HEK293 (cell line): ENCODE measurements at regions not wholly inside any gene's neighbourhood (a gene's known extent, or its start where the extent isn't known, plus 50 kb on each side); places are given as distances from the start of the nearest gene placed in this dataset.

Source experiments
- CTCF ChIA-PET: fragments of 350-600 bp; formaldehyde crosslinking; extraction: SDS; loops from one replicate; lab custom pipeline; 2021; ENCODE audit warnings: antibody characterized with exemption; lab: Yijun Ruan, JAX
- POLR2A ChIA-PET: fragments of 300-600 bp; formaldehyde crosslinking; extraction: SDS; loops from one replicate; lab custom pipeline; 2020; ENCODE audit warnings: antibody characterized with exemption, inconsistent platforms; lab: Yijun Ruan, JAX
- H3K27ac ChIP-seq: fragments of 200-500 bp; sonication (Bioruptor generic); 2 replicates; pipeline ENCODE4 v1.5.1; 2014; ENCODE audit warnings: low read depth, low read length, control low read depth, inconsistent platforms; ENCODE audit errors: extremely low read depth
- H3K36me3 ChIP-seq, 2 experiments: fragments of 200-500 bp in 1 of 2; sonication (Bioruptor generic) in 1 of 2; 1 replicate in 1 of 2; 2 replicates in 1 of 2; pipeline ENCODE4 v1.5.1; 2014 to 2017; ENCODE audit warnings: inconsistent platforms in 2 of 2, low read length in 2 of 2; ENCODE audit not compliant: control insufficient read depth in 2 of 2, insufficient read depth in 1 of 2
- H3K4me1 ChIP-seq: fragments of 200-500 bp; sonication (Bioruptor generic); 2 replicates; pipeline ENCODE4 v1.5.1; 2014; ENCODE audit warnings: mild to moderate bottlenecking, low read length, inconsistent platforms; ENCODE audit not compliant: control insufficient read depth, insufficient read depth
- H3K4me3 ChIP-seq: 2 replicates; pipeline ENCODE4 v1.5.1; 2011; ENCODE audit warnings: low read depth, mild to moderate bottlenecking, control low read depth, low read length, moderate library complexity
- H3K9me3 ChIP-seq: fragments of 200-500 bp; sonication (Bioruptor generic); 2 replicates; pipeline ENCODE4 v1.5.1; 2014; ENCODE audit warnings: low read depth, low read length, inconsistent platforms; ENCODE audit not compliant: control insufficient read depth, insufficient read depth
- KLF1 ChIP-seq: fragments of 450-650 bp; formaldehyde crosslinking; IDR thresholded peaks from 2 replicates; pipeline ENCODE4 v1.5.1; 2016; ENCODE audit warnings: missing biosample characterization, missing genetic modification characterization
- SCRT2 ChIP-seq: fragments of 450-650 bp; formaldehyde crosslinking; IDR thresholded peaks from 2 replicates; pipeline ENCODE4 v1.5.1; 2016; ENCODE audit warnings: missing biosample characterization, missing genetic modification characterization
- SP3 ChIP-seq: fragments of 450-650 bp; formaldehyde crosslinking; IDR thresholded peaks from 2 replicates; pipeline ENCODE4 v1.5.1; 2016; ENCODE audit warnings: missing biosample characterization, missing genetic modification characterization
- YY1 ChIP-seq: fragments of 450-650 bp; formaldehyde crosslinking; IDR thresholded peaks from 2 replicates; pipeline ENCODE4 v1.5.1; 2018; ENCODE audit warnings: missing biosample characterization, missing genetic modification characterization
- ZBTB20 ChIP-seq: fragments of 450-650 bp; formaldehyde crosslinking; IDR thresholded peaks from 2 replicates; pipeline ENCODE4 v1.5.1; 2016; ENCODE audit warnings: missing biosample characterization, missing genetic modification characterization
- ZFHX2 ChIP-seq: fragments of 450-650 bp; formaldehyde crosslinking; conservative IDR thresholded peaks from 2 replicates; pipeline ENCODE4 v1.5.1; 2016; ENCODE audit warnings: missing biosample characterization, missing genetic modification characterization
- ZNF184 ChIP-seq: fragments of 450-650 bp; IDR thresholded peaks from 2 replicates; pipeline ENCODE4 v1.5.1; 2018; ENCODE audit warnings: missing biosample characterization, mild to moderate bottlenecking, missing genetic modification characterization
- ZNF19 ChIP-seq: fragments of 450-650 bp; formaldehyde crosslinking; IDR thresholded peaks from 2 replicates; pipeline ENCODE4; 2016; ENCODE audit warnings: missing biosample characterization, missing genetic modification characterization, low read depth
- ZNF202 ChIP-seq: fragments of 450-650 bp; formaldehyde crosslinking; IDR thresholded peaks from 2 replicates; pipeline ENCODE4 v1.5.1; 2016; ENCODE audit warnings: missing biosample characterization, missing genetic modification characterization, borderline replicate concordance
- ZNF311 ChIP-seq: fragments of 450-650 bp; formaldehyde crosslinking; IDR thresholded peaks from 2 replicates; pipeline ENCODE4 v1.5.1; 2017; ENCODE audit warnings: missing biosample characterization, missing genetic modification characterization, borderline replicate concordance
- ZNF394 ChIP-seq: fragments of 450-650 bp; formaldehyde crosslinking; IDR thresholded peaks from 2 replicates; pipeline ENCODE4 v1.5.1; 2016; ENCODE audit warnings: missing biosample characterization, missing genetic modification characterization, mild to moderate bottlenecking, moderate library complexity, borderline replicate concordance
- ZNF561 ChIP-seq: fragments of 450-650 bp; IDR thresholded peaks from 2 replicates; pipeline ENCODE4 v1.5.1; 2018; ENCODE audit warnings: missing biosample characterization, missing genetic modification characterization, borderline replicate concordance
- ZNF623 ChIP-seq: fragments of 450-650 bp; formaldehyde crosslinking; IDR thresholded peaks from 2 replicates; pipeline ENCODE4 v1.5.1; 2016; ENCODE audit warnings: missing biosample characterization, missing genetic modification characterization
- TF ChIP-seq, protein P1 (sequence below): fragments of 450-650 bp; formaldehyde crosslinking; IDR thresholded peaks from 2 replicates; pipeline ENCODE4 v1.5.1; 2017; ENCODE audit warnings: missing biosample characterization, missing genetic modification characterization
- TF ChIP-seq, protein P2 (sequence below): fragments of 450-650 bp; formaldehyde crosslinking; IDR thresholded peaks from 2 replicates; pipeline ENCODE4 v1.5.1; 2016; ENCODE audit warnings: missing biosample characterization, missing genetic modification characterization
- TF ChIP-seq, protein P3 (sequence below): fragments of 450-650 bp; formaldehyde crosslinking; IDR thresholded peaks from 2 replicates; pipeline ENCODE4 v1.5.1; 2016; ENCODE audit warnings: missing biosample characterization, missing genetic modification characterization
- TF ChIP-seq, protein P4 (sequence below): fragments of 450-650 bp; formaldehyde crosslinking; IDR thresholded peaks from 2 replicates; pipeline ENCODE4 v1.5.1; 2016; ENCODE audit warnings: missing biosample characterization, missing genetic modification characterization
- TF ChIP-seq, protein P5 (sequence below): fragments of 450-650 bp; formaldehyde crosslinking; conservative IDR thresholded peaks from 2 replicates; pipeline ENCODE4 v1.5.1; 2016; ENCODE audit warnings: low read depth, missing biosample characterization, missing genetic modification characterization
- TF ChIP-seq, protein P6 (sequence below): fragments of 450-650 bp; formaldehyde crosslinking; IDR thresholded peaks from 2 replicates; pipeline ENCODE4 v1.5.1; 2016; ENCODE audit warnings: missing biosample characterization, missing genetic modification characterization

DNA sequence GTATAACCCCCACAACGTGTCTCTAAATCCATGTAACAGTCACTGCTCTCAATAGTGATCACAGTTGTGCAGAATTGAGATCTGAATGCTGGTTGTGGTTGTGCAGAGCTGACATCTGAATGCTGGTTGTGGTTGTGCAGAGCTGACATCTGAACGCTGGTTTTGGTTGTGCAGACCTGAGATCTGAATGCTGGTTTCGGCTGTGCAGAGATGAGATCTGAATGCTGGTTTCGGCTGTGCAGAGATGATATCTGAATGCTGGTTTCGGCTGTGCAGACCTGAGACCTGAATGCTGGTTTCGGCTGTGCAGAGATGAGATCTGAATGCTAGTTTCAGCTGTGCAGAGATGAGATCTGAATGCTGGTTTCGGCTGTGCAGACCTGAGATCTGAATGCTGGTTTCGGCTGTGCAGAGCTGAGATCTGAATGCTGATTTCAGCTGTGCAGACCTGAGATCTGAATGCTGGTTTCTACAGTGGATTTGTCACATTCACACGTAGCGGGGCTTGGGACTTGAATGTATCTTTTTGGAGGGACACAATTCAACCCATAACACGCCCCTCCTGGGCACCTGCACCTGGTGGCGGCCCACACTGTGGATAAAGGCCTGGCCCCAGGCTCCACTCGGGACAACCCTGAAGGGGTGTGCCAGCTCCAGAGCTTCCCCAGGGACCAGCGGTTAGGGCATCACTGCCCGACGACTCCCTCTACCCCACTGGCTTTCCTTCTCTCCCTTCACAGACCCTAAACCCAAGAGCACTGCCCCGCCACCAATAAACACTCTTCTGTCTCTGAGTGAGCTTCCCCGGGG lies 51.1 kb upstream of the SLC66A3 start:
- TF ChIP-seq SCRT2 (tag by site-specific recombination) (no peak), ZNF394 (tag by site-specific recombination) (no peak), ZBTB20 (tag by site-specific recombination) (no peak), ZNF202 (tag by site-specific recombination) (no peak), KLF1 (no peak), ZNF311 (tag by site-specific recombination) (no peak), YY1 (tag by site-specific recombination) (no peak)
- TF ChIP-seq, protein P1, sequence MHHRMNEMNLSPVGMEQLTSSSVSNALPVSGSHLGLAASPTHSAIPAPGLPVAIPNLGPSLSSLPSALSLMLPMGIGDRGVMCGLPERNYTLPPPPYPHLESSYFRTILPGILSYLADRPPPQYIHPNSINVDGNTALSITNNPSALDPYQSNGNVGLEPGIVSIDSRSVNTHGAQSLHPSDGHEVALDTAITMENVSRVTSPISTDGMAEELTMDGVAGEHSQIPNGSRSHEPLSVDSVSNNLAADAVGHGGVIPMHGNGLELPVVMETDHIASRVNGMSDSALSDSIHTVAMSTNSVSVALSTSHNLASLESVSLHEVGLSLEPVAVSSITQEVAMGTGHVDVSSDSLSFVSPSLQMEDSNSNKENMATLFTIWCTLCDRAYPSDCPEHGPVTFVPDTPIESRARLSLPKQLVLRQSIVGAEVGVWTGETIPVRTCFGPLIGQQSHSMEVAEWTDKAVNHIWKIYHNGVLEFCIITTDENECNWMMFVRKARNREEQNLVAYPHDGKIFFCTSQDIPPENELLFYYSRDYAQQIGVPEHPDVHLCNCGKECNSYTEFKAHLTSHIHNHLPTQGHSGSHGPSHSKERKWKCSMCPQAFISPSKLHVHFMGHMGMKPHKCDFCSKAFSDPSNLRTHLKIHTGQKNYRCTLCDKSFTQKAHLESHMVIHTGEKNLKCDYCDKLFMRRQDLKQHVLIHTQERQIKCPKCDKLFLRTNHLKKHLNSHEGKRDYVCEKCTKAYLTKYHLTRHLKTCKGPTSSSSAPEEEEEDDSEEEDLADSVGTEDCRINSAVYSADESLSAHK (tag by site-specific recombination), result no peak
- TF ChIP-seq, protein P2, sequence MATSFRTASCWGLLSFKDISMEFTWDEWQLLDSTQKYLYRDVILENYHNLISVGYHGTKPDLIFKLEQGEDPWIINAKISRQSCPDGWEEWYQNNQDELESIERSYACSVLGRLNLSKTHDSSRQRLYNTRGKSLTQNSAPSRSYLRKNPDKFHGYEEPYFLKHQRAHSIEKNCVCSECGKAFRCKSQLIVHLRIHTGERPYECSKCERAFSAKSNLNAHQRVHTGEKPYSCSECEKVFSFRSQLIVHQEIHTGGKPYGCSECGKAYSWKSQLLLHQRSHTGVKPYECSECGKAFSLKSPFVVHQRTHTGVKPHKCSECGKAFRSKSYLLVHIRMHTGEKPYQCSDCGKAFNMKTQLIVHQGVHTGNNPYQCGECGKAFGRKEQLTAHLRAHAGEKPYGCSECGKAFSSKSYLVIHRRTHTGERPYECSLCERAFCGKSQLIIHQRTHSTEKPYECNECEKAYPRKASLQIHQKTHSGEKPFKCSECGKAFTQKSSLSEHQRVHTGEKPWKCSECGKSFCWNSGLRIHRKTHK, result no peak
- TF ChIP-seq, protein P3, sequence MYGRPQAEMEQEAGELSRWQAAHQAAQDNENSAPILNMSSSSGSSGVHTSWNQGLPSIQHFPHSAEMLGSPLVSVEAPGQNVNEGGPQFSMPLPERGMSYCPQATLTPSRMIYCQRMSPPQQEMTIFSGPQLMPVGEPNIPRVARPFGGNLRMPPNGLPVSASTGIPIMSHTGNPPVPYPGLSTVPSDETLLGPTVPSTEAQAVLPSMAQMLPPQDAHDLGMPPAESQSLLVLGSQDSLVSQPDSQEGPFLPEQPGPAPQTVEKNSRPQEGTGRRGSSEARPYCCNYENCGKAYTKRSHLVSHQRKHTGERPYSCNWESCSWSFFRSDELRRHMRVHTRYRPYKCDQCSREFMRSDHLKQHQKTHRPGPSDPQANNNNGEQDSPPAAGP (tag by site-specific recombination), result no peak
- TF ChIP-seq, protein P4, sequence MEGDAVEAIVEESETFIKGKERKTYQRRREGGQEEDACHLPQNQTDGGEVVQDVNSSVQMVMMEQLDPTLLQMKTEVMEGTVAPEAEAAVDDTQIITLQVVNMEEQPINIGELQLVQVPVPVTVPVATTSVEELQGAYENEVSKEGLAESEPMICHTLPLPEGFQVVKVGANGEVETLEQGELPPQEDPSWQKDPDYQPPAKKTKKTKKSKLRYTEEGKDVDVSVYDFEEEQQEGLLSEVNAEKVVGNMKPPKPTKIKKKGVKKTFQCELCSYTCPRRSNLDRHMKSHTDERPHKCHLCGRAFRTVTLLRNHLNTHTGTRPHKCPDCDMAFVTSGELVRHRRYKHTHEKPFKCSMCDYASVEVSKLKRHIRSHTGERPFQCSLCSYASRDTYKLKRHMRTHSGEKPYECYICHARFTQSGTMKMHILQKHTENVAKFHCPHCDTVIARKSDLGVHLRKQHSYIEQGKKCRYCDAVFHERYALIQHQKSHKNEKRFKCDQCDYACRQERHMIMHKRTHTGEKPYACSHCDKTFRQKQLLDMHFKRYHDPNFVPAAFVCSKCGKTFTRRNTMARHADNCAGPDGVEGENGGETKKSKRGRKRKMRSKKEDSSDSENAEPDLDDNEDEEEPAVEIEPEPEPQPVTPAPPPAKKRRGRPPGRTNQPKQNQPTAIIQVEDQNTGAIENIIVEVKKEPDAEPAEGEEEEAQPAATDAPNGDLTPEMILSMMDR, result no peak
- ChIA-PET CTCF (interaction anchor here (1.4 kb wide), 1 partner anchor 20 kb away, joined by 5 read pairs; no protein-coding TSS in a partner anchor), POLR2A (no interaction called here)
- Histone ChIP-seq H3K4me1 (no peaks in the 10 kb centered on the region), H3K36me3 (no peaks in the 10 kb centered on the region), H3K4me3 (no peak overlapping the region), H3K27ac (no peak overlapping the region), H3K9me3 (no peaks in the 10 kb centered on the region)

DNA sequence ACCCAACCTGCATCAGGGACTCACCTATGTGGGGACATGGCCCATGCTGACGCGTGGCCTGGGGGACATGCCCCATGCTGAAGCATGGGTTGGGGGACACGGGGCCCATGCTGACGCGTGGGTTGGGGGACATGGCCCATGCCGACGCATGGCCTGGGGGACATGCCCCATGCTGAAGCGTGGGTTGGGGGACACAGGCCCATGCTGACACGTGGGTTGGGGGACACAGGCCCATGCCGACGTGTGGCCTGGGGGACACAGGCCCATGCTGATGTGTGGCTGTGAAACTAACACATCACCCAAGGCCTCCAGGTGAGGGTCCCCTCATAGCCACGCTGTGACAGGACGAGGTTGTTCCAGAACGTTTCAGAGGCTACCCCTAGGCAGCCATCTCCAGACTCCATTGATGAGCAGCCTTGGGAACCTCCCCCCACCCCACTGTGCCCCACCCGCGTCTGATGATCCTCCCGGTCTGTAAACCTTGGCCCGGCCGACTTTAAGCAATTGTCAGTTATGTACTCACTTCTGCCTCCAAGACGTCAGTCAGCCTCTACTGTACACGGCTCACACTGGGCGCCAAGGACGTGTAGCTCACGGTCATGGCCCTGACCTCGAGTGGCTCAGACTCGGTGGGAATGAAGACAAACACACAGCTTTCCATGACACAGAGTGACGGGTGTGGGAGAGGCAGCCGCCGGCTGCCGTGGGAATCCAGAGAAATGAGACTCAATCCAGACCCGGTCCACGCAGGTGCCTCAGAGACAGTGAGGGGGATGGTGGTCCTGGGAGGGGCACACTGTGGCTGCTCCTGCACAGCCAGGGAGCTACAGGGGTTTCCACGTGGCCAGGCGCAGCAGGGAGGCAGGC lies 50.2 kb upstream of the SLC66A3 start:
- ChIA-PET CTCF (interaction anchor here (0.6 to 1.6 kb wide), 2 partner anchors 20 to 272 kb away, joined by 3 to 4 read pairs; no protein-coding TSS in a partner anchor), POLR2A (no interaction called here)
- Histone ChIP-seq H3K4me1 (no peaks in the 10 kb centered on the region), H3K9me3 (no peaks in the 10 kb centered on the region), H3K36me3 (no peaks in the 10 kb centered on the region), H3K27ac (no peak overlapping the region), H3K4me3 (no peak overlapping the region)
- no peak for TF ChIP-seq ZNF623 (tag by site-specific recombination)
- TF ChIP-seq SP3 (tag by site-specific recombination), result no peak
- TF ChIP-seq, protein P3 (tag by site-specific recombination), result no peak
- no peak for TF ChIP-seq ZNF184 (tag by site-specific recombination)
- TF ChIP-seq ZFHX2 (tag by site-specific recombination), result no peak
- TF ChIP-seq ZNF561 (tag by site-specific recombination), result no peak
- TF ChIP-seq ZNF19 (tag by site-specific recombination), result no peak
- TF ChIP-seq, protein P5, sequence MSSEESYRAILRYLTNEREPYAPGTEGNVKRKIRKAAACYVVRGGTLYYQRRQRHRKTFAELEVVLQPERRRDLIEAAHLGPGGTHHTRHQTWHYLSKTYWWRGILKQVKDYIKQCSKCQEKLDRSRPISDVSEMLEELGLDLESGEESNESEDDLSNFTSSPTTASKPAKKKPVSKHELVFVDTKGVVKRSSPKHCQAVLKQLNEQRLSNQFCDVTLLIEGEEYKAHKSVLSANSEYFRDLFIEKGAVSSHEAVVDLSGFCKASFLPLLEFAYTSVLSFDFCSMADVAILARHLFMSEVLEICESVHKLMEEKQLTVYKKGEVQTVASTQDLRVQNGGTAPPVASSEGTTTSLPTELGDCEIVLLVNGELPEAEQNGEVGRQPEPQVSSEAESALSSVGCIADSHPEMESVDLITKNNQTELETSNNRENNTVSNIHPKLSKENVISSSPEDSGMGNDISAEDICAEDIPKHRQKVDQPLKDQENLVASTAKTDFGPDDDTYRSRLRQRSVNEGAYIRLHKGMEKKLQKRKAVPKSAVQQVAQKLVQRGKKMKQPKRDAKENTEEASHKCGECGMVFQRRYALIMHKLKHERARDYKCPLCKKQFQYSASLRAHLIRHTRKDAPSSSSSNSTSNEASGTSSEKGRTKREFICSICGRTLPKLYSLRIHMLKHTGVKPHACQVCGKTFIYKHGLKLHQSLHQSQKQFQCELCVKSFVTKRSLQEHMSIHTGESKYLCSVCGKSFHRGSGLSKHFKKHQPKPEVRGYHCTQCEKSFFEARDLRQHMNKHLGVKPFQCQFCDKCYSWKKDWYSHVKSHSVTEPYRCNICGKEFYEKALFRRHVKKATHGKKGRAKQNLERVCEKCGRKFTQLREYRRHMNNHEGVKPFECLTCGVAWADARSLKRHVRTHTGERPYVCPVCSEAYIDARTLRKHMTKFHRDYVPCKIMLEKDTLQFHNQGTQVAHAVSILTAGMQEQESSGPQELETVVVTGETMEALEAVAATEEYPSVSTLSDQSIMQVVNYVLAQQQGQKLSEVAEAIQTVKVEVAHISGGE (tag by site-specific recombination), result no peak
- TF ChIP-seq, protein P6, sequence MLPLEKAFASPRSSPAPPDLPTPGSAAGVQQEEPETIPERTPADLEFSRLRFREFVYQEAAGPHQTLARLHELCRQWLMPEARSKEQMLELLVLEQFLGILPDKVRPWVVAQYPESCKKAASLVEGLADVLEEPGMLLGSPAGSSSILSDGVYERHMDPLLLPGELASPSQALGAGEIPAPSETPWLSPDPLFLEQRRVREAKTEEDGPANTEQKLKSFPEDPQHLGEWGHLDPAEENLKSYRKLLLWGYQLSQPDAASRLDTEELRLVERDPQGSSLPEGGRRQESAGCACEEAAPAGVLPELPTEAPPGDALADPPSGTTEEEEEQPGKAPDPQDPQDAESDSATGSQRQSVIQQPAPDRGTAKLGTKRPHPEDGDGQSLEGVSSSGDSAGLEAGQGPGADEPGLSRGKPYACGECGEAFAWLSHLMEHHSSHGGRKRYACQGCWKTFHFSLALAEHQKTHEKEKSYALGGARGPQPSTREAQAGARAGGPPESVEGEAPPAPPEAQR (tag by site-specific recombination), result no peak
